GM10266 (cell line): ENCODE measurements at regions not wholly inside any gene's neighbourhood (a gene's known extent, or its start where the extent isn't known, plus 50 kb on each side); places are given as distances from the start of the nearest gene placed in this dataset.

Experiments used
- DNase-seq: peaks from one replicate; pipeline ENCODE4 v3.0.0; 2012; ENCODE audit errors: extremely low spot score
- TF ChIP-seq, protein P1 (sequence below): IDR thresholded peaks from 2 replicates; pipeline ENCODE4 v1.5.1; 2012; ENCODE audit warnings: mild to moderate bottlenecking, low read depth; ENCODE audit not compliant: control insufficient read depth, insufficient read depth; ENCODE audit errors: missing control alignments

DNA sequence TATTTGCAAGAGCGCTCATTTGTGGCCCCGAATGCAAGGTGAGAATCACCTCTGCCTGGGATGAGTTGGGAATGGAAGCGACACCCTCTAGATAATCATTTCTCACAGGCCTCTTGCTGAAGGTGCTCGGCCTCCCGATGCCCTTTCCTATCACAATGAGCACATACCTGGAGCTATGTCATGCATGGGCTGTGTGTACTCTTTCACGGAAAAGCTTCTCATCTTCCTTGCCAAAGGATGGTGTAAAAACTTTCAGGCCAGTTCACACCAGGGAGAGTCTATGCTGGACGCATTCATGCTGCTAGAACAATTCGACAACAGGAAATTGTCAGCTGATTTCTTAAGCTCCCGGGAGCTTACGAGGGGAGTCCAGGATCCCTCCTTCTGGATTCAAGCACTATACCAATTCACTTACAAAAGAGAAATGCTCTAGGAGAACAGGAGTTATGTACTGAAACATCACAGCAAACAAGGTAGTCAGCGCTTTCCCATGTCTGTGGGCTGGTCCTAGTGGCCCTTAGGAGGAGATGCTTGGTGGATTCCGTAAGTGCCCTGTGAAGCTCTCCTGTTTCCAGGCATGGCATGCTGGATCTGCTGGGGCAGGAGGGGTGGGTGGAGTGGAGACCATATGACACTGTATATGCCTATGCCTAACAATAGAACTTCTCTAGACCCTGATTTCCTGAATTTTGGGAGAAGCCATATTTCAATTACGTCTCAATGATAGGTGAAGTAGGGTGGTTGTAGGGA lies 53.1 kb upstream of the B3GAT1 start:
- TF ChIP-seq, protein P1, sequence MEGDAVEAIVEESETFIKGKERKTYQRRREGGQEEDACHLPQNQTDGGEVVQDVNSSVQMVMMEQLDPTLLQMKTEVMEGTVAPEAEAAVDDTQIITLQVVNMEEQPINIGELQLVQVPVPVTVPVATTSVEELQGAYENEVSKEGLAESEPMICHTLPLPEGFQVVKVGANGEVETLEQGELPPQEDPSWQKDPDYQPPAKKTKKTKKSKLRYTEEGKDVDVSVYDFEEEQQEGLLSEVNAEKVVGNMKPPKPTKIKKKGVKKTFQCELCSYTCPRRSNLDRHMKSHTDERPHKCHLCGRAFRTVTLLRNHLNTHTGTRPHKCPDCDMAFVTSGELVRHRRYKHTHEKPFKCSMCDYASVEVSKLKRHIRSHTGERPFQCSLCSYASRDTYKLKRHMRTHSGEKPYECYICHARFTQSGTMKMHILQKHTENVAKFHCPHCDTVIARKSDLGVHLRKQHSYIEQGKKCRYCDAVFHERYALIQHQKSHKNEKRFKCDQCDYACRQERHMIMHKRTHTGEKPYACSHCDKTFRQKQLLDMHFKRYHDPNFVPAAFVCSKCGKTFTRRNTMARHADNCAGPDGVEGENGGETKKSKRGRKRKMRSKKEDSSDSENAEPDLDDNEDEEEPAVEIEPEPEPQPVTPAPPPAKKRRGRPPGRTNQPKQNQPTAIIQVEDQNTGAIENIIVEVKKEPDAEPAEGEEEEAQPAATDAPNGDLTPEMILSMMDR: no peak
- no peak for DNase-seq

- TF ChIP-seq, protein P1: no peak
- DNase-seq: no peak
These were observed 52.2 kb upstream of the B3GAT1 start for GRCh38 chr11:134464196-134464595.

GRCh38 chr11:134463716-134464115 lies 51.7 kb upstream of the B3GAT1 start:
- no peak for DNase-seq
- TF ChIP-seq, protein P1: no peak
